Smooth muscle cell (in vitro differentiated cells): ENCODE measurements at regions not wholly inside any gene's neighbourhood (a gene's known extent, or its start where the extent isn't known, plus 50 kb on each side); places are given as distances from the start of the nearest gene placed in this dataset.
A peak's percentile ranks its signal among the peaks of the same experiment; 100 is the strongest.

ENCODE experiments used
- DNase-seq: peaks from one replicate; lab custom pipeline; 2025; ENCODE audit not compliant: unreplicated experiment; lab: John Stamatoyannopoulos, UW
- H2AFZ ChIP-seq: fragments of 200-600 bp; sonication (generic); 2 replicates; pipeline ENCODE4 v1.6.0; 2016; ENCODE audit warnings: antibody characterized with exemption, low read depth, mild to moderate bottlenecking
- H3F3A ChIP-seq: fragments of 200-600 bp; sonication (generic); 2 replicates; pipeline ENCODE4 v1.6.0; 2017; ENCODE audit warnings: antibody characterized with exemption, low read depth
- H3K27ac ChIP-seq: fragments of 200-600 bp; sonication (generic); 2 replicates; pipeline ENCODE4 v1.5.1; 2016; ENCODE audit warnings: low read depth, mild to moderate bottlenecking
- H3K27me3 ChIP-seq: fragments of 200-600 bp; sonication (generic); 2 replicates; pipeline ENCODE4 v1.6.1; 2016; ENCODE audit warnings: low read depth, mild to moderate bottlenecking
- H3K36me3 ChIP-seq: fragments of 200-600 bp; sonication (generic); 2 replicates; pipeline ENCODE4 v1.5.1; 2016; ENCODE audit warnings: low read depth
- H3K4me1 ChIP-seq: fragments of 200-600 bp; sonication (generic); 2 replicates; pipeline ENCODE4 v1.5.1; 2016; ENCODE audit warnings: low read depth
- H3K4me2 ChIP-seq: fragments of 200-600 bp; sonication (generic); 2 replicates; pipeline ENCODE4 v1.6.0; 2016; ENCODE audit warnings: mild to moderate bottlenecking
- H3K4me3 ChIP-seq: fragments of 200-600 bp; sonication (generic); 2 replicates; pipeline ENCODE4 v1.5.1; 2016; ENCODE audit warnings: mild to moderate bottlenecking
- H3K79me2 ChIP-seq: fragments of 200-600 bp; sonication (generic); 2 replicates; pipeline ENCODE4 v1.6.0; 2016; ENCODE audit warnings: low read depth, mild to moderate bottlenecking
- H3K9ac ChIP-seq: fragments of 200-600 bp; sonication (generic); 2 replicates; pipeline ENCODE4 v1.6.0; 2016; ENCODE audit warnings: low read depth
- H3K9me3 ChIP-seq: fragments of 200-600 bp; sonication (generic); replicated peaks from 2 replicates; pipeline ENCODE4 v1.5.1; 2016; ENCODE audit warnings: low read depth
- H4K20me1 ChIP-seq: fragments of 200-600 bp; sonication (generic); 2 replicates; pipeline ENCODE4 v1.6.0; 2016; ENCODE audit warnings: low read depth
- CTCF ChIP-seq: fragments of 200-600 bp; sonication (generic); IDR thresholded peaks from 2 replicates; pipeline ENCODE4 v1.5.1; 2017; ENCODE audit warnings: borderline replicate concordance, mild to moderate bottlenecking, antibody characterized with exemption; ENCODE audit not compliant: insufficient read depth, poor library complexity, severe bottlenecking
- WGBS: methylation state at CpG from one replicate; pipeline ENCODE4 v1.1.7; 2016; ENCODE audit warnings: low lambda C conversion rate; 5-methylcytosine and 5-hydroxymethylcytosine counted together

- Histone ChIP-seq H3K4me1 (peaks cover 19% of the 10 kb centered on the region), H3K9me3 (no peaks in the 10 kb centered on the region), H3K79me2 (no peaks in the 10 kb centered on the region), H2AFZ (peak overlapping the region; percentile 64), H3K27me3 (no peaks in the 10 kb centered on the region), H3K4me2 (peak overlapping the region; percentile 44), H3K4me3 (no peak overlapping the region), H3K9ac (no peak overlapping the region), H3K36me3 (no peaks in the 10 kb centered on the region), H3F3A (peaks cover 35% of the 10 kb centered on the region), H4K20me1 (no peaks in the 10 kb centered on the region), H3K27ac (peak overlapping the region; percentile 62)
- DNase-seq = no peak
- no peak for TF ChIP-seq CTCF
- 83% methylated on average over 1 of the region's 1 CpG for WGBS
Measured at GRCh38 chr13:76709851-76710250, 176.4 kb downstream of the KCTD12 start.

- Histone ChIP-seq H3K9ac (no peak overlapping the region), H2AFZ (no peak overlapping the region), H3K4me3 (no peak overlapping the region), H3K4me1 (peaks cover 19% of the 10 kb centered on the region), H3K79me2 (no peaks in the 10 kb centered on the region), H3K9me3 (no peaks in the 10 kb centered on the region), H3K4me2 (peak overlapping the region; percentile 49), H3K27ac (peak overlapping the region; percentile 62), H3K36me3 (no peaks in the 10 kb centered on the region), H3F3A (peaks cover 34% of the 10 kb centered on the region), H4K20me1 (no peaks in the 10 kb centered on the region), H3K27me3 (no peaks in the 10 kb centered on the region)
- DNase-seq = no peak
- no peak for TF ChIP-seq CTCF
- WGBS = 47% methylated on average over 6 of the region's 6 CpGs
Measured at GRCh38 chr13:76708138-76708688, 178.0 kb downstream of the KCTD12 start.

- Histone ChIP-seq H3K9me3 (no peaks in the 10 kb centered on the region), H2AFZ (no peak overlapping the region), H3K9ac (no peak overlapping the region), H3K36me3 (no peaks in the 10 kb centered on the region), H3K27ac (peak overlapping the region; percentile 62), H3F3A (peaks cover 26% of the 10 kb centered on the region), H3K4me3 (no peak overlapping the region), H3K79me2 (no peaks in the 10 kb centered on the region), H4K20me1 (no peaks in the 10 kb centered on the region), H3K4me1 (peaks cover 19% of the 10 kb centered on the region), H3K27me3 (no peaks in the 10 kb centered on the region), H3K4me2 (peak overlapping the region; percentile 49)
- TF ChIP-seq CTCF = no peak
- 23% methylated on average over 3 of the region's 3 CpGs for WGBS
- no peak for DNase-seq
Measured at GRCh38 chr13:76707360-76707759, 178.8 kb downstream of the KCTD12 start.

- WGBS = 58% methylated on average over 2 of the region's 2 CpGs
- H3K4me3 ChIP-seq = no peak overlapping the region
- H3K27me3 ChIP-seq = no peaks in the 10 kb centered on the region
- H3K4me2 ChIP-seq = peak overlapping the region; percentile 57
- peaks cover 3% of the 10 kb centered on the region for H3K4me1 ChIP-seq
- H3K9ac ChIP-seq = no peak overlapping the region
- H3K9me3 ChIP-seq = no peaks in the 10 kb centered on the region
- no peak for TF ChIP-seq CTCF
- peak overlapping the region; percentile 32 for H3K27ac ChIP-seq
- H3K79me2 ChIP-seq = no peaks in the 10 kb centered on the region
- H3K36me3 ChIP-seq = no peaks in the 10 kb centered on the region
- H4K20me1 ChIP-seq = no peaks in the 10 kb centered on the region
- DNase-seq = no peak
- peak overlapping the region; percentile 66 for H2AFZ ChIP-seq
- no peaks in the 10 kb centered on the region for H3F3A ChIP-seq
Measured at GRCh38 chr13:76703621-76704288, 182.4 kb downstream of the KCTD12 start.
